GM12892 (cell line): ENCODE measurements at regions not wholly inside any gene's neighbourhood (a gene's known extent, or its start where the extent isn't known, plus 50 kb on each side); places are given as distances from the start of the nearest gene placed in this dataset.

Source experiments
- POLR2A ChIP-seq: IDR thresholded peaks from 2 replicates; pipeline ENCODE4 v1.6.1; 2011; ENCODE audit warnings: low read depth, low read length, control low read depth
- POLR2AphosphoS5 ChIP-seq: IDR thresholded peaks from 2 replicates; pipeline ENCODE4 v1.6.1; 2011; ENCODE audit warnings: low read depth, low read length, control low read depth

GRCh38 chr14:44404036-44404435 is 103.0 kb downstream of the FSCB start:
- no peak for TF ChIP-seq POLR2A
- TF ChIP-seq POLR2AphosphoS5: no peak
